ENCODE measurements at regions not wholly inside any gene's neighbourhood (a gene's known extent, or its start where the extent isn't known, plus 50 kb on each side); places are given as distances from the start of the nearest gene placed in this dataset.

GRCh38 chr13:60282186-60282585 is 114.8 kb upstream of the TDRD3 start:
- Histone ChIP-seq H3K79me1 (ENCODE audit: low read length) (no peaks in the 10 kb centered on the region), H3K4me3 (ENCODE audit: low read depth, low read length) (no peak overlapping the region), H3K23ac (ENCODE audit: low read length) (no peak overlapping the region), H2BK12ac (ENCODE audit: low read length) (no peak overlapping the region), H4K8ac (ENCODE audit: low read depth, low read length) (no peak overlapping the region), H3K4ac (ENCODE audit: low read depth, low read length) (no peak overlapping the region), H2AK5ac (ENCODE audit: low read length) (no peak overlapping the region), H3K79me2 (ENCODE audit: control insufficient read depth, insufficient read depth, low read length, poor library complexity) (no peaks in the 10 kb centered on the region), H4K12ac (ENCODE audit: low read depth, low read length) (no peak overlapping the region), H3K4me2 (ENCODE audit: low read length) (no peak overlapping the region), H3K14ac (ENCODE audit: low read length) (no peak overlapping the region), H4K91ac (ENCODE audit: low read depth, low read length) (no peak overlapping the region), H2BK5ac (ENCODE audit: low read depth, low read length, poor library complexity) (no peak overlapping the region), H3K9ac (ENCODE audit: low read length) (no peak overlapping the region), H2BK120ac (ENCODE audit: insufficient read depth, low read length, poor library complexity) (no peak overlapping the region), H2AFZ (ENCODE audit: insufficient read depth, low read length, poor library complexity) (no peak overlapping the region), H3K18ac (ENCODE audit: low read length) (no peak overlapping the region), H3K27ac (ENCODE audit: low read depth, low read length) (no peak overlapping the region), H3K36me3 (ENCODE audit: control insufficient read depth in 1 of 2, insufficient read depth in 2 of 2, low read length in 2 of 2) (no peaks in the 10 kb centered on the region), H3K4me1 (ENCODE audit: control insufficient read depth in 1 of 2, insufficient read depth in 2 of 2, low read length in 2 of 2) (no peaks in the 10 kb centered on the region), H3K9me3 (ENCODE audit: insufficient read depth, low read depth, low read length) (no peaks in the 10 kb centered on the region), H3K27me3 (ENCODE audit: insufficient read depth, low read length) (no peaks in the 10 kb centered on the region)
- WGBS (ENCODE audit: extremely low coverage, insufficient coverage, insufficient read length) = no CpG with 5 or more reads among the region's 2 CpGs
- no peak for DNase-seq

GRCh38 chr13:60282708-60283107 is 114.3 kb upstream of the TDRD3 start:
- no peak overlapping the region for H3K4ac ChIP-seq (ENCODE audit: low read depth, low read length)
- H3K4me2 ChIP-seq (ENCODE audit: low read length) = no peak overlapping the region
- no peak overlapping the region for H2BK5ac ChIP-seq (ENCODE audit: low read depth, low read length, poor library complexity)
- no peak overlapping the region for H3K9ac ChIP-seq (ENCODE audit: low read length)
- no peak overlapping the region for H2AK5ac ChIP-seq (ENCODE audit: low read length)
- H3K27me3 ChIP-seq (ENCODE audit: insufficient read depth, low read length) = no peaks in the 10 kb centered on the region
- no peaks in the 10 kb centered on the region for H3K79me2 ChIP-seq (ENCODE audit: control insufficient read depth, insufficient read depth, low read length, poor library complexity)
- no peak overlapping the region for H3K14ac ChIP-seq (ENCODE audit: low read length)
- no peaks in the 10 kb centered on the region for H3K36me3 ChIP-seq (ENCODE audit: control insufficient read depth in 1 of 2, insufficient read depth in 2 of 2, low read length in 2 of 2)
- no peak overlapping the region for H2BK120ac ChIP-seq (ENCODE audit: insufficient read depth, low read length, poor library complexity)
- no peak overlapping the region for H3K27ac ChIP-seq (ENCODE audit: low read depth, low read length)
- H3K9me3 ChIP-seq (ENCODE audit: insufficient read depth, low read depth, low read length) = no peaks in the 10 kb centered on the region
- no peaks in the 10 kb centered on the region for H3K4me1 ChIP-seq (ENCODE audit: control insufficient read depth in 1 of 2, insufficient read depth in 2 of 2, low read length in 2 of 2)
- H4K91ac ChIP-seq (ENCODE audit: low read depth, low read length) = no peak overlapping the region
- no peak overlapping the region for H3K4me3 ChIP-seq (ENCODE audit: low read depth, low read length)
- H3K23ac ChIP-seq (ENCODE audit: low read length) = no peak overlapping the region
- H4K12ac ChIP-seq (ENCODE audit: low read depth, low read length) = no peak overlapping the region
- H2AFZ ChIP-seq (ENCODE audit: insufficient read depth, low read length, poor library complexity) = no peak overlapping the region
- no peak overlapping the region for H2BK12ac ChIP-seq (ENCODE audit: low read length)
- H3K79me1 ChIP-seq (ENCODE audit: low read length) = no peaks in the 10 kb centered on the region
- no peak overlapping the region for H4K8ac ChIP-seq (ENCODE audit: low read depth, low read length)
- H3K18ac ChIP-seq (ENCODE audit: low read length) = no peak overlapping the region
- DNase-seq = no peak
- WGBS (ENCODE audit: extremely low coverage, insufficient coverage, insufficient read length) = 100% methylated on average over 1 of the region's 1 CpG

- Histone ChIP-seq H3K79me2 (ENCODE audit: control insufficient read depth, insufficient read depth, low read length, poor library complexity) (no peaks in the 10 kb centered on the region), H2BK120ac (ENCODE audit: insufficient read depth, low read length, poor library complexity) (no peak overlapping the region), H2BK12ac (ENCODE audit: low read length) (no peak overlapping the region), H3K27me3 (ENCODE audit: insufficient read depth, low read length) (no peaks in the 10 kb centered on the region), H4K91ac (ENCODE audit: low read depth, low read length) (no peak overlapping the region), H3K23ac (ENCODE audit: low read length) (no peak overlapping the region), H3K9ac (ENCODE audit: low read length) (no peak overlapping the region), H4K12ac (ENCODE audit: low read depth, low read length) (no peak overlapping the region), H2AK5ac (ENCODE audit: low read length) (no peak overlapping the region), H2AFZ (ENCODE audit: insufficient read depth, low read length, poor library complexity) (no peak overlapping the region), H3K4me2 (ENCODE audit: low read length) (no peak overlapping the region), H3K18ac (ENCODE audit: low read length) (no peak overlapping the region), H3K9me3 (ENCODE audit: insufficient read depth, low read depth, low read length) (no peaks in the 10 kb centered on the region), H3K79me1 (ENCODE audit: low read length) (no peaks in the 10 kb centered on the region), H3K36me3 (ENCODE audit: control insufficient read depth in 1 of 2, insufficient read depth in 2 of 2, low read length in 2 of 2) (no peaks in the 10 kb centered on the region), H4K8ac (ENCODE audit: low read depth, low read length) (no peak overlapping the region), H3K14ac (ENCODE audit: low read length) (no peak overlapping the region), H2BK5ac (ENCODE audit: low read depth, low read length, poor library complexity) (no peak overlapping the region), H3K27ac (ENCODE audit: low read depth, low read length) (no peak overlapping the region), H3K4me3 (ENCODE audit: low read depth, low read length) (no peak overlapping the region), H3K4ac (ENCODE audit: low read depth, low read length) (no peak overlapping the region), H3K4me1 (ENCODE audit: control insufficient read depth in 1 of 2, insufficient read depth in 2 of 2, low read length in 2 of 2) (no peaks in the 10 kb centered on the region)
- DNase-seq = no peak
- WGBS (ENCODE audit: extremely low coverage, insufficient coverage, insufficient read length) = no CpG with 5 or more reads among the region's 10 CpGs
Measured at GRCh38 chr13:60286707-60287106, 110.3 kb upstream of the TDRD3 start.

GRCh38 chr13:60288569-60288968 is 108.5 kb upstream of the TDRD3 start:
- Histone ChIP-seq H2BK5ac (ENCODE audit: low read depth, low read length, poor library complexity) (no peak overlapping the region), H3K79me1 (ENCODE audit: low read length) (no peaks in the 10 kb centered on the region), H4K12ac (ENCODE audit: low read depth, low read length) (no peak overlapping the region), H3K23ac (ENCODE audit: low read length) (no peak overlapping the region), H3K9me3 (ENCODE audit: insufficient read depth, low read depth, low read length) (no peaks in the 10 kb centered on the region), H3K4me3 (ENCODE audit: low read depth, low read length) (no peak overlapping the region), H2AFZ (ENCODE audit: insufficient read depth, low read length, poor library complexity) (no peak overlapping the region), H4K8ac (ENCODE audit: low read depth, low read length) (no peak overlapping the region), H2AK5ac (ENCODE audit: low read length) (no peak overlapping the region), H3K36me3 (ENCODE audit: control insufficient read depth in 1 of 2, insufficient read depth in 2 of 2, low read length in 2 of 2) (no peaks in the 10 kb centered on the region), H2BK120ac (ENCODE audit: insufficient read depth, low read length, poor library complexity) (no peak overlapping the region), H3K27me3 (ENCODE audit: insufficient read depth, low read length) (no peaks in the 10 kb centered on the region), H3K4ac (ENCODE audit: low read depth, low read length) (no peak overlapping the region), H3K9ac (ENCODE audit: low read length) (no peak overlapping the region), H3K4me1 (ENCODE audit: control insufficient read depth in 1 of 2, insufficient read depth in 2 of 2, low read length in 2 of 2) (no peaks in the 10 kb centered on the region), H3K27ac (ENCODE audit: low read depth, low read length) (no peak overlapping the region), H4K91ac (ENCODE audit: low read depth, low read length) (no peak overlapping the region), H3K4me2 (ENCODE audit: low read length) (no peak overlapping the region), H3K18ac (ENCODE audit: low read length) (no peak overlapping the region), H2BK12ac (ENCODE audit: low read length) (no peak overlapping the region), H3K14ac (ENCODE audit: low read length) (no peak overlapping the region), H3K79me2 (ENCODE audit: control insufficient read depth, insufficient read depth, low read length, poor library complexity) (no peaks in the 10 kb centered on the region)
- DNase-seq = no peak
- WGBS (ENCODE audit: extremely low coverage, insufficient coverage, insufficient read length) = no CpG with 5 or more reads among the region's 6 CpGs

Measured in trophoblast cell (in vitro differentiated cells and primary cell).